ENCODE measurements at regions not wholly inside any gene's neighbourhood (a gene's known extent, or its start where the extent isn't known, plus 50 kb on each side); places are given as distances from the start of the nearest gene placed in this dataset.

DNA sequence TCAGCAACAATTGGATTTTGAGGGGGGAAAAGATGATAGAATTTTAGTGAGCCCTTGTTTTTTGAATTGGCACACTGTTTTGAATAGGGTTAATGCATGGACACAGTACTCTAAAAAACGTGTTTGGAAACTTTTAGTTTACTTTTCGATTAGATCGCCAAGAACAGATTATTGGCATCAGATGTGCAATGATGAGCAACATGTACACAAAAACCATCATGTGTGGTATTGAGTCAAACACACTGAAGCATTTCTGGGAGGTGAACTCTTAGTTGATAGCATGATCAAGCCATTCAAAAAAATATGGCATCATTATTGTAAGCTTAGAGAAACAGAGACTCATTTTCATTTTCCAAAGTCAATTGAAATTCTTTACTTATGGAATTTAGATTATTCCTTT is 329.2 kb downstream of the ADAMTS20 start:
- Histone ChIP-seq H3K9me3 (no peaks in the 10 kb centered on the region), H3K27ac (no peak overlapping the region), H3K27me3 (no peaks in the 10 kb centered on the region), H3K36me3 (no peaks in the 10 kb centered on the region), H3K4me1 (no peaks in the 10 kb centered on the region), H3K4me3 (no peak overlapping the region)
- 58 to 75% methylated on average over 3 of the region's 3 CpGs for WGBS, 2 donors
- no peak for DNase-seq (ENCODE audit: low spot score in 2 of 2)
- no peak for TF ChIP-seq POLR2A (IDR thresholded peaks at IDR 0.05)
- no peak for TF ChIP-seq EP300 (IDR thresholded peaks at IDR 0.05)
- TF ChIP-seq, protein P1, sequence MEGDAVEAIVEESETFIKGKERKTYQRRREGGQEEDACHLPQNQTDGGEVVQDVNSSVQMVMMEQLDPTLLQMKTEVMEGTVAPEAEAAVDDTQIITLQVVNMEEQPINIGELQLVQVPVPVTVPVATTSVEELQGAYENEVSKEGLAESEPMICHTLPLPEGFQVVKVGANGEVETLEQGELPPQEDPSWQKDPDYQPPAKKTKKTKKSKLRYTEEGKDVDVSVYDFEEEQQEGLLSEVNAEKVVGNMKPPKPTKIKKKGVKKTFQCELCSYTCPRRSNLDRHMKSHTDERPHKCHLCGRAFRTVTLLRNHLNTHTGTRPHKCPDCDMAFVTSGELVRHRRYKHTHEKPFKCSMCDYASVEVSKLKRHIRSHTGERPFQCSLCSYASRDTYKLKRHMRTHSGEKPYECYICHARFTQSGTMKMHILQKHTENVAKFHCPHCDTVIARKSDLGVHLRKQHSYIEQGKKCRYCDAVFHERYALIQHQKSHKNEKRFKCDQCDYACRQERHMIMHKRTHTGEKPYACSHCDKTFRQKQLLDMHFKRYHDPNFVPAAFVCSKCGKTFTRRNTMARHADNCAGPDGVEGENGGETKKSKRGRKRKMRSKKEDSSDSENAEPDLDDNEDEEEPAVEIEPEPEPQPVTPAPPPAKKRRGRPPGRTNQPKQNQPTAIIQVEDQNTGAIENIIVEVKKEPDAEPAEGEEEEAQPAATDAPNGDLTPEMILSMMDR (IDR thresholded peaks at IDR 0.05), result no peak

DNA sequence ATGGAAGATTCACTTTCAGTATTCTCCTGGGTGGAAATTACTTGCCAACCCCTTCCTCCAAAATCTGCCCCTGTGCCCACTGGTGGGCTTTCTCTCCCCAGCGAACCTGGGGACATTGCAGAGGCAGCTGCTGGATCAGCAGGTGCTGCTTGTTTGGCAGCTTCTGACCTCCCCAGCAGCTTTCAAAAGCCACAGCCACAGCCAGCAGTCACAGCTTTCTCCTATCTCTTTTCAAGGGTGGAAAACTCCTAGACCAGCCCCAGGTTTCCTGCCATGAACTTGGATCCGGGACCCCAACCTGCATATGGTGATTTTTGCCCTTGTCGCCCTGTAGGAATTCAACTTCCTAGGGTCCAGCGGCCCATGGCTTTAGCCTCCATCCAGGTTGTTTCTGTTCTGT is 330.8 kb downstream of the ADAMTS20 start:
- 94 to 95% methylated on average over 4 of the region's 4 CpGs for WGBS, 2 donors

DNA sequence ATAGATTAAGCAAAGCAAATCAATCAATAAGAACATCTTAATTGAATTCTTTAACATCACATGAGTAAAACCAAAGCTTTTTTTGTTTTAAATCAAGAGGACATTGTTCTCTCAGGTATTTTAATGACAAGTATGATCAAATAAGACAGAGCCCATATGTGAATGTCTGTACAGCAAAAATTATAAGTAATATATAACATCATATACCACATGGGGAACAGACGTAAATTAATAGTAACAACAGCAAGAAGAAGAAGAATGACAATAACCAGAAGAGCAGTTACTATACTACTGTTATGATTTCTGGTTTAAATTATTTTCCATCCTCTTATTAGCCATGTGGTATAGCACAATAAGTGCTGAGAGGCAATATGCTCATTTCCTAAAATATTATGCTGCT is 335.5 kb downstream of the ADAMTS20 start:
- Histone ChIP-seq H3K36me3 (no peaks in the 10 kb centered on the region), H3K9me3 (no peaks in the 10 kb centered on the region), H3K4me1 (no peaks in the 10 kb centered on the region), H3K4me3 (no peak overlapping the region), H3K27me3 (no peaks in the 10 kb centered on the region), H3K27ac (no peak overlapping the region)
- WGBS, 2 donors, result 93 to 98% methylated on average over 1 of the region's 1 CpG
- DNase-seq (ENCODE audit: low spot score in 2 of 2), result no peak
- TF ChIP-seq POLR2A (IDR thresholded peaks at IDR 0.05), result no peak
- TF ChIP-seq, protein P1 (IDR thresholded peaks at IDR 0.05), result no peak
- no peak for TF ChIP-seq EP300 (IDR thresholded peaks at IDR 0.05)

More for the DNA sequence above, 330.8 kb downstream of the ADAMTS20 start:
- Histone ChIP-seq H3K36me3 (no peaks in the 10 kb centered on the region), H3K27me3 (no peaks in the 10 kb centered on the region), H3K4me3 (no peak overlapping the region), H3K4me1 (no peaks in the 10 kb centered on the region), H3K27ac (no peak overlapping the region), H3K9me3 (no peaks in the 10 kb centered on the region)
- no peak for TF ChIP-seq EP300 (IDR thresholded peaks at IDR 0.05)
- TF ChIP-seq, protein P1 (IDR thresholded peaks at IDR 0.05), result no peak
- no peak for DNase-seq (ENCODE audit: low spot score in 2 of 2)

DNA sequence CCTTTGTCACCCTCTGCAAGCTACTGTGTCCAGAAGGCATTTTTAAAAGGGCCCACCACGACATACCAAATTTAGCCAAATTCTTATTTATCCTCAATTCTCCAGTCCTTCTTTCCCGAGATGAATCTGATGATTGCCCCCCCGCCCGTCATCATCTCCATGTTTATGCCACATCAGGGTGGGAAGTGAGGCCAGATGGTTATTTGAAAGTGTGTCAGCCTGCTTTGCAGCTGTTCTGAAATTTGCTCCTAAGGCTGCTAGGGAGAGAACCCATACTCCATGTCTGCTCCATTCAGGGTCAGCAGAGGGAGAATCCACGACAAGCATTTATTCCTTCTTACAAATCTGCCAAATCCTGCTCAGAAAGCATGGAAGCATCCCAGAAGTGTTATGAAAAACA is 337.8 kb downstream of the ADAMTS20 start:
- no peak overlapping the region for H3K4me3 ChIP-seq
- WGBS, 2 donors, result 87 to 92% methylated on average over 5 of the region's 5 CpGs

DNA sequence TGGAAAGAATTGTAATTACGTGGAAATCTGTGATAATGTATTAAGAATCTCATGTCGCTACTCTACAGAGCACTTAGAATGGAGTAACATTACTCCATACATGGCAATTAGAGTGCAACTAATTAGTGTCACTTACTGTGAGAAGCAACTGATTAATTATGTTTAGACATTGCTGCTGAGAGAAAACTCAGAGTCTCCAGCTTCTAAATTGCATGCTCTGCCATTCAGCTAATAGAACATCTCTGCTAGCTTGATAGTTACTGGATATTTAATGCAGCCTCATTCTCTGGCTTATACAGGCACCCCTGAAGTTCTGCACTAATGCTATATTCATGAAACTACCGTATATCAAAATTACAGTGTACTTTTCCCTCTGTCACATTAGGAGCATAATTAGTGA is 338.4 kb downstream of the ADAMTS20 start:
- peaks cover 0 to 12% (median 10%) of the 10 kb centered on the region in 4 donors for H3K4me1 ChIP-seq
- no peak for DNase-seq (ENCODE audit: low spot score in 2 of 2)
- H3K36me3 ChIP-seq, result no peaks in the 10 kb centered on the region
- TF ChIP-seq POLR2A (IDR thresholded peaks at IDR 0.05), result no peak
- 89 to 100% methylated on average over 3 of the region's 3 CpGs for WGBS, 2 donors
- H3K4me3 ChIP-seq, result no peak overlapping the region
- no peak overlapping the region for H3K27ac ChIP-seq
- H3K27me3 ChIP-seq, result no peaks in the 10 kb centered on the region
- H3K9me3 ChIP-seq, result no peaks in the 10 kb centered on the region

More for the DNA sequence above, 337.8 kb downstream of the ADAMTS20 start:
- peaks cover 0 to 11% (median 10%) of the 10 kb centered on the region in 4 donors for H3K4me1 ChIP-seq
- no peaks in the 10 kb centered on the region for H3K9me3 ChIP-seq
- no peak overlapping the region for H3K27ac ChIP-seq
- no peaks in the 10 kb centered on the region for H3K36me3 ChIP-seq
- TF ChIP-seq, protein P1 (IDR thresholded peaks at IDR 0.05), result no peak
- no peak for TF ChIP-seq EP300 (IDR thresholded peaks at IDR 0.05)
- TF ChIP-seq POLR2A (IDR thresholded peaks at IDR 0.05), result no peak
- no peak for DNase-seq (ENCODE audit: low spot score in 2 of 2)
- H3K27me3 ChIP-seq, result no peaks in the 10 kb centered on the region

All from tibial nerve (tissue), 4 donors.